ENCODE measurements at regions not wholly inside any gene's neighbourhood (a gene's known extent, or its start where the extent isn't known, plus 50 kb on each side); places are given as distances from the start of the nearest gene placed in this dataset.

- DNase-seq (ENCODE audit: low read depth, low spot score): no peak
Observed at GRCh38 chr10:128614016-128614605, 487.9 kb upstream of the MKI67 start.

DNA sequence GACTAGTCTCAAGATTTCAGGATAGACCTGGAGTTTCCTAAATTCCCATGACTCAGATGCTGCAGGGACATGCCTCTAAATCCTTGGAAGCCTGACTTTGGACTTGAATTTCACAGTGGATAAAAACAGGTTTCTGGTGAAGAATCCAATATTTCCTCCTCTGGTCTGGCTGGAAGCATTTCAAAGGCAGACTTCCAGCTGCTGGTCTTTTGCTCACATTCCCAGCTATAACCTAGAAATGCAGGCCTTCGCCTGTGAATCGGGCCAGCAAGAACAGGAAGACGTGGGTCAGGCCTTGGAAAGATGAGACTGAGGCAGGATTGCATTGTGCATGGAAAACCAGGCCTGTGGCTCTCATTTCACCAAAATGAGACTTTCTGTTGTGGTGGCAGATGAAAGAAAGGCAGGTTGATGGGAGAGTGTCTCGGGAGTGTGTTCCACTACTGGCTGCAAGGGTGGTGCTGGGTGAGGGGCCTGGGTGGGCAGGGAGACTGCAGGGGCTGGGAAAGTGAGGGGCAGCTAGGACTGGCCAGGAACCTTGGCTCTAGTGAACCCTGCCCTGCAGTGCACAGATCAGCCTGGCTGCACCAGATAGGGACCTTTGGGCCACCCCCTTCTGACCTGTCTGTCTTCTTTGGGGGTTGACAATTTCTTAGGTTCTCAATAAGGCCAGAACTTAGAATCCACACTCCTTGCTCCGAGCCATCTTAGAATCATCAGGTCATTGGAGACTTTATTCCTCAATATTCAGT is 488.8 kb upstream of the MKI67 start:
- DNase-seq (ENCODE audit: low read depth, low spot score): no peak

GRCh38 chr10:128617532-128617931 is 491.3 kb upstream of the MKI67 start:
- no peak for DNase-seq (ENCODE audit: low read depth, low spot score)

DNA sequence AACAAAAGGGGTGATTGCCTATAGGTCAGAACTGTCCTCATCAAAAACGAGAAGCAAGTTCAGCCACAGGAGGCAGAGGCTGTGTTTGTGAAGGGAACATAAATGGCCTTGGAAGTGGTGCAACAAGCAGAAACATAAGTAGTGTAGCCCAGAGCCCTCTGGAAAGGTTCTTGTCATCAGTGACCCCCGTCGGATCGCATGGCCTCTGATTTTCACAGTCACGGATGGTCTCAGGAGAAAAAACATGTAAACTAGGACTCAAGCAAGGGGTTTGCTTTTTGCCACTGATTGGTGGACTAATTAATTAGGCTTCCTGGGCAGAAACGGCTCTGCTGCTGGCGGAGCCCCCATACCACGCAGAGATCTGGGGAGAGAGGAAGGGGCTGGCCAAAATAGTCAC is 496.5 kb upstream of the MKI67 start:
- no peak for DNase-seq (ENCODE audit: low read depth, low spot score)

DNA sequence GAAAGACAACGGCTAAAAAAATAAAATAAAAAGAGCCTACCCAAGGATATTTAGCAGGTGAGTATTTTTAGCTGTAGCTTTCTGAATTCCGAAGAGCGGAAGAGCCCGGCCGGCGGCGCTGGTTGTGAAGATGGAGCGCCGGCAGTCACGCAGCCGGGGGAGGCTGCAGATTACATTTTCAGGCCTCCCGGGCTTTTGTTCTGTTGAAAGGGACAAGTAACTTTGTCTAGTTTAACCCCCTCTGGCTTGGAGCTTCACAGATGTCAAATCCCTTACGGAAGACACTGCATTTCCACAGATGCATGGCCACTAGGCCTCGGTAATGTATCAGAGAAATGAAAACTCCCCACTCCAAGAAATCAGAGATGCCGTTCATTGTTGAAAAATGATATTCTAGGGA is 497.6 kb upstream of the MKI67 start:
- no peak for DNase-seq (ENCODE audit: low read depth, low spot score)

GRCh38 chr10:128624656-128625530 is 498.7 kb upstream of the MKI67 start:
- no peak for DNase-seq (ENCODE audit: low read depth, low spot score)

DNA sequence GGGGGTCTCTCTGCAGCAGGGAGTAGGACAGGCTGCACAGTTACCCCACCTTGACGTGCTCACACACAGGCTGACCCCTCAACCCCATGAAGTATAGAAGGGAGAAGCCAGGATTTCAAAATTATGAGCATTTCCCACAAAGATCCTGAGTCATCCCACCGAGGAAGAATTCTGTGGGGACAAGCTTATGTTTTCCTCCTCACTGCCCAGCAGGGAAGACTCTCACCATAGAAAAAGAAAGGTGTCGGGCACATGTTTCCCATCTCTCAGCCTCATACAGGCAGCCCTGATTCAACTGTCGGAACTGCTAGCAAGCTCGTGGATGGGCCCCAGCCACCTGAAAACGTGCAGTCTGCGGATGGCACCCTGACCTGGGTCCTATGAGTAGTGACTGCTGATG is 499.7 kb upstream of the MKI67 start:
- DNase-seq (ENCODE audit: low read depth, low spot score): no peak

- no peak for DNase-seq (ENCODE audit: low read depth, low spot score)
Observed at GRCh38 chr10:128626397-128627000, 500.3 kb upstream of the MKI67 start.

DNA sequence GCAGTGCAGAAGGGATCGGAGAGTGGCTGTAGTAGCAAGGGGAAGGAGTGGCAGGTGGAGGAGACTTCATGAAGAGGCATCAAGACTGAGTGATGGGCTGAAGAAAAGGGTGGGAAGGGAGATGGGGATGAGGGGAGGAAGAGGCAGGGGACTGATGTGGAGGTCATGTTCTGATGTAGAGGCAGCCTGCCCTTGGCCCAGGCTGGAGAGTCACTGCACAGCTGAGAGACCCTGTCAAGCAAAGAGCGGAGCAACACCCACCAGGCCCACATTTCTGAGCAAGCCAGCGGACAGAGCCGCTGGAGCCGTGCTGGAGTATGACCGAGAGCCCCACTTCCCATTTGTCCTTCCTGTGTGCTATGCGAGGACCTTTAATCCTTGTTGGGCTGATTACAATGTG is 501.6 kb upstream of the MKI67 start:
- no peak for DNase-seq (ENCODE audit: low read depth, low spot score)

- DNase-seq (ENCODE audit: low read depth, low spot score): no peak
Observed at GRCh38 chr10:128628252-128628651, 502.0 kb upstream of the MKI67 start.

DNA sequence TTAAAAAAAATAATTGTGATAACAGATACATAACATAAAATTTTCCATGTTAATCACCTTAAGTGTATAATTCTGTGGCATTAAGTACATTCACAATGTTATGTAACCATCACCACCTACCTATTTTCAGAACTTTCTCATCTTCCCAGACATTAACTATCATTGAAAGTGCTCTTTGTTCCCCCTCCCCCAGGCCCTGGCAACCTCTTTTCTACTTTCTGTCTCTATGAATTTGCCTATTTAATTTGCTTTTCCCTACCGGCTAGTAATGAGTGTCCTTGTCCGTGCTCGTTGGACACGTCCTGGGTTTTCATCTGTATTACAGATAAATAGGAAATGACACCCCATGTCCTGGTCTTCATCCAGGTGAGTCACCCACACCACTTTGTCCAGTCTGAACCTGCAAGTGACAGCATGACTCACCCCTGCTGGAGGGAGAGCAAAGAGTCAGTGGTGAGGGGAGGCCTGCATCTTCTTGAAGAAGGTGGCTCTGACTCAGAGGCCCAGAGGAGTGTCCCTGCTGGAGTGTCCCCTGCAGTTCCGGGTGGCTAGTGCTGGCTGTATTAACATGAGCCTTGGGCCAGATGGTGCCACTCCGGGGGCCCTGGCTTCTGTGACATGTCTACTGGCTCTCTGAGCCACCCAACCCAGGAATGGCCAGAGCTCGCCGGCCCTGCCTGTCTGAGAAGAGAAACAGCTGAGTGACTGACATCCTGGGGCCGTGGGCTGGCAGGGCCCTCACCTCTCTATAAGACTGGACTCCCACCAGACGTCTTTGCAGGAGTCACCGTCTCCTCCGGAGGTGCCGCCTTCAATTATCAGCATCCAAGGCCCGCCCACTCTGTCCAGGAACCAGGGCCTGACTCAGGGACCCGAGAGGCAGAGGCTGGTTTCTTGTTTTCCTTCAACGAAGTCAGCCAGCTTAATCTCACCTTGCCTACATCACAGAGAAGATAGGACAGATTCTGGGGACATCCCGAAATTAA is 503.2 kb upstream of the MKI67 start:
- DNase-seq (ENCODE audit: low read depth, low spot score): peak; percentile 45

GRCh38 chr10:128630787-128631252 is 504.6 kb upstream of the MKI67 start:
- no peak for DNase-seq (ENCODE audit: low read depth, low spot score)

DNA sequence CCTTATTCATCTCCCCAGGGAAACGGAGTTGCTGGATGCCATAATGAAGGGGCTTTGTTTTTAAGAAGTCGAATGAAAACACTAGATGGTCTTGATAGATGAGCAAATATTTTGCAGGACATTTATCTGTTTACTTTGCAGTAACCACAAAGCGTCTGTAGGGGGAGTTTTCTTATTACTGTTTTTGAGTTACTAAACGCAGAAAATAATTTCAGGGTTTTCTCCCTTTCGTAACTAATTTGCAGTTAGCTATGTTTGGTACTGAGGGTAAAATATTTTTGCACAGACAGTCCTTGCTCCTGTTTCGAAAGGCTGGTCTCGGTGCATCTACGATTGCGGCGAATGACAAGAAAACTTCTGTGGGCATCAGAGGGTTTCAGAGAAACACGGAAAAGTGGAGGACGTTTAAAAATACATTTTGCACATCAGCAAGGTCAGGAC is 505.6 kb upstream of the MKI67 start:
- peak; percentile 31 for DNase-seq (ENCODE audit: low read depth, low spot score)

- DNase-seq (ENCODE audit: low read depth, low spot score): no peak
Observed at GRCh38 chr10:128632694-128633093, 506.5 kb upstream of the MKI67 start.

DNA sequence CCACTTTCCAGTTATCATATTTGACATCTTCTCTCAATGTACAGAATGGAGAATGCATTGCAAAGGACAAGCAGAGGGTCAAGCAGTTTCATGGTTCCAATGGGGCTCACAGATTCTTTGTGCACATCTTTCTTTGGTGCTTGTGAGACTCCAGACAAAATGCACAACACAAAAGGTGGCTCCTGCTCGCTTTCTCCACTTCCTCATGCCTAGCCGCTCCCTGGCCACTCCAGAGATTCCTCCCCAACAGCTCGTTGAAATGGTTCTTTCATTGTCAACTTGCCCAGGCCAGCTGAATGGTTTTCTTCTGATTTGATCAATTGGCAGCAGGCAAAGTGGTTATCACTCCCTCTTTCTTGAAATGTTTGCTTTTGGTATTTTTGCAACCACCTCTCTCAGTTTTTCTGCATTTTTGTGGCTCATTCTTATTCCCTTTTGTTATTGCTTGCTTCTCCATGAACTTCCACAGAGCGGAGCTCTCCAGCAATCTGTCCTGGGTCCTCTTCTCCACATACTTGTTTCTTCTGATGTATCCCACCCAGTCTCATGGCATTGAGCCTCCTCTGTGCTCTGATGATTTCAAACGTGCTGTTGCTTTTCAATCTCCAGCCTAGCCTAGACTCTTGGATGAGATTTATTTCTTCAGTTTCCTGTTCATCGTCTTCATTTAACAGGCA is 507.8 kb upstream of the MKI67 start:
- peak; percentile 67 for DNase-seq (ENCODE audit: low read depth, low spot score)

DNA sequence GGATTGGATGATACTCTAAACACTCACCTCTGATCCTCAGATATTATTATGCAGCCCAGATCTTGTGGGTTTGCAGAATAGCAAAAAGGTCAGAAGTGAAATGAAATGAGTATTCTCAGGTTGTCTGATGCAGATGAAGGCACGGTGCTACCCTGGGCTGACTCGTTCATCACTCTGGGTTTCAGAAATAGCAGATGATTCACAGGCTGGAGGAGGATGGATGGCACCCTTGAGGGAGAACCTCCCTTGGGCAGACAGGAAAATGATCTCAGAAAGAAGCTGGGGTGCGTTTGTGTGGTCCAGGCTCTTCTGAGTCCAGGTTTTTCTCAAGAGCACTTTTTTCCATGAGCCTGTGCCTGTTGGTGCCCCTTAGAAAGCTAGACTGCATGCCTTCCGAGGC is 515.8 kb upstream of the MKI67 start:
- DNase-seq (ENCODE audit: low read depth, low spot score): no peak

GRCh38 chr10:128642502-128642901 is 516.3 kb upstream of the MKI67 start:
- DNase-seq (ENCODE audit: low read depth, low spot score): no peak

- DNase-seq (ENCODE audit: low read depth, low spot score): no peak
Observed at GRCh38 chr10:128643658-128644057, 517.4 kb upstream of the MKI67 start.

DNA sequence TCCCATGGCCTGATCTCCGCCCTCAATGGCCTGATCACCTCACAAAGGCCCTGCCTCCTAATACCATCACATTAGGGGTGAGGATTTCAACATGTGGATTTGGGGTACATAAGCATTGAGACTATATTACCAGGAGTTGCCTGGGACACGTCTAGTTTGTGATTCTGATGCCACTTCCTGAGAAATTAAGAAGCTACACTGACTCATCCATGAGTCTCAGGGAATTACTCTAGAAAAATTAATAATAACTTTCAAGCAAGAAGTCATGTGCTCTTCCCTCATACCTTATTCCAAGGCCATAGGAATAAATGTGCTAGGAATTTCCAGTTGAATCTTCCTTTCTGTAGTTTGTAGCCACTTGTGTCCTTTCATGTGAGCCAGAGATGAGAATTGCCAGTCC is 519.3 kb upstream of the MKI67 start:
- DNase-seq (ENCODE audit: low read depth, low spot score): no peak

DNA sequence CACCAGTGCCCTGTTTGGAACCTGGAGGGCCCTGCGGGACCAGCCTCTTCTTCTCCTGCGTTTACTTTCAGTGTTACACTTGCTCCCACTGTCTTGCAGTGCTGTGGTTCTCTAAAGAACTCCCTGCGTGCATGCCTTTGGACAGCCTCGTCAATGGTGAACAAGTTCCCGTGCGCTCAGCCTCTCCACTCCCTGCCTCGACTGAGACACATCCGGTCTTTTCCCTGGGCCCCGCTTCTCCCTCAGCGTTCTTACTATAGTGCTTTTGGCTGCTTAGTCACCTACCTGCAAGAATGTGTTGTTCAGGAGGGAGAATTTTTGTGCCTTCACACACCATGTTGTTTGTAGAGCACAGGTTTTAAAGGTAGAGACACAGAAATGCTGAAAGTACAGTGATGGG is 520.7 kb upstream of the MKI67 start:
- DNase-seq (ENCODE audit: low read depth, low spot score): no peak
